SH-SY5Y (cell line): ENCODE measurements at regions not wholly inside any gene's neighbourhood (a gene's known extent, or its start where the extent isn't known, plus 50 kb on each side); places are given as distances from the start of the nearest gene placed in this dataset.

Experiments used
- GATA2 ChIP-seq: IDR thresholded peaks from 2 replicates; pipeline ENCODE4 v1.6.1; 2011; ENCODE audit warnings: mild to moderate bottlenecking, low read depth, low read length
- GATA3 ChIP-seq: IDR thresholded peaks from 2 replicates; pipeline ENCODE4 v1.6.1; 2011; ENCODE audit warnings: low read depth, mild to moderate bottlenecking, low read length, moderate library complexity

DNA sequence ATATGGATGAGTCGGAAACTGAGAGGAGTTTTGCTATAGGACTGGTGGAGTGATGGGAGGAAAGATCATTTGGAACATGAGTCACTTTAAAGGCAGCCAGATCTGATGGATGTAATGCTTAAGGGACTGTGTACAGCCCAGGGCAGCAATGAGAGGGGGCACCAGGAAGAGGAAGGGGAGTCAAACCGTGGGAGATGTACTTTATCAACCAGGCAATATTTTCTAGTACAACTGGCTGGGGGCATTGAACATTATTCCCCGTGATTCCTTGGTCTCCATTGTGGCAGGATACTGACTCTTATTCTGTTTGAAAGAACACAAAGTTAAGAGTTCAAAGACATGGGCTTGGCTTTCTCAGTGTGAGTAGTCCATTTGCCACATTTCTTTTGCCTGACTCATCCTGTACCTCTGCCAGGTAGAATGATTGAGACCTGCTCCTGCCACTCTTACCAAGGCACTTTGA is 268.2 kb upstream of the NR5A2 start:
- TF ChIP-seq GATA3 = no peak
- TF ChIP-seq GATA2 = no peak
